NCI-H146 treated with DMSO at 0.1 percent for 48 hours (cell line): ENCODE measurements at regions not wholly inside any gene's neighbourhood (a gene's known extent, or its start where the extent isn't known, plus 50 kb on each side); places are given as distances from the start of the nearest gene placed in this dataset.
"Not testable (repeated sequence)": the region's sequence is repeated elsewhere in the genome, so short reads cannot be mapped to it uniquely, and the experiment has no call there.

ENCODE experiments used
- DNase-seq: peaks from one replicate; lab custom pipeline; 2025; ENCODE audit not compliant: unreplicated experiment; lab: John Stamatoyannopoulos, UW

GRCh38 chr4:53959343-53960120 is 104.9 kb downstream of the CHIC2 start:
- no peak for DNase-seq

- peak; percentile 30 for DNase-seq
These were observed 108.0 kb downstream of the CHIC2 start for GRCh38 chr4:53956454-53956853.

GRCh38 chr4:53956053-53956452 is 108.4 kb downstream of the CHIC2 start:
- DNase-seq = no peak

- no peak for DNase-seq
These were observed 113.0 kb downstream of the CHIC2 start for GRCh38 chr4:53951414-53951813.

- DNase-seq = no peak
These were observed 120.9 kb downstream of the CHIC2 start for GRCh38 chr4:53943345-53944085.

- DNase-seq = no peak
These were observed 121.7 kb downstream of the CHIC2 start for GRCh38 chr4:53942712-53943111.

GRCh38 chr4:53941331-53941730 is 123.1 kb downstream of the CHIC2 start:
- no peak for DNase-seq

- not testable (repeated sequence) for DNase-seq
These were observed 124.5 kb downstream of the CHIC2 start for GRCh38 chr4:53939892-53940291.

- no peak for DNase-seq
These were observed 126.5 kb downstream of the CHIC2 start for GRCh38 chr4:53937918-53938317.

GRCh38 chr4:53937327-53937726 is 127.1 kb downstream of the CHIC2 start:
- DNase-seq = no peak

- no peak for DNase-seq
These were observed 128.6 kb downstream of the CHIC2 start for GRCh38 chr4:53935780-53936179.

- DNase-seq = no peak
These were observed 131.4 kb downstream of the CHIC2 start for GRCh38 chr4:53932796-53933610.

- DNase-seq = no peak
These were observed 132.9 kb downstream of the CHIC2 start for GRCh38 chr4:53931461-53931961.

- peak; percentile 97 for DNase-seq
These were observed 134.2 kb downstream of the CHIC2 start for GRCh38 chr4:53929955-53930798.

- DNase-seq = no peak
These were observed 135.1 kb downstream of the CHIC2 start for GRCh38 chr4:53929311-53929710.

- no peak for DNase-seq
These were observed 135.6 kb downstream of the CHIC2 start for GRCh38 chr4:53928825-53929224.

- DNase-seq = no peak
These were observed 139.3 kb downstream of the CHIC2 start for GRCh38 chr4:53925050-53925605.

GRCh38 chr4:53924333-53925049 is 139.9 kb downstream of the CHIC2 start:
- no peak for DNase-seq

GRCh38 chr4:53923921-53924320 is 140.5 kb downstream of the CHIC2 start:
- no peak for DNase-seq
